NCI-H510A treated with DMSO at 0.1 percent for 48 hours (cell line): ENCODE measurements at regions not wholly inside any gene's neighbourhood (a gene's known extent, or its start where the extent isn't known, plus 50 kb on each side); places are given as distances from the start of the nearest gene placed in this dataset.
A peak's percentile ranks its signal among the peaks of the same experiment; 100 is the strongest.
"Not testable (repeated sequence)": the region's sequence is repeated elsewhere in the genome, so short reads cannot be mapped to it uniquely, and the experiment has no call there.

Source experiments
- DNase-seq: peaks from one replicate; lab custom pipeline; 2025; lab: John Stamatoyannopoulos, UW

DNA sequence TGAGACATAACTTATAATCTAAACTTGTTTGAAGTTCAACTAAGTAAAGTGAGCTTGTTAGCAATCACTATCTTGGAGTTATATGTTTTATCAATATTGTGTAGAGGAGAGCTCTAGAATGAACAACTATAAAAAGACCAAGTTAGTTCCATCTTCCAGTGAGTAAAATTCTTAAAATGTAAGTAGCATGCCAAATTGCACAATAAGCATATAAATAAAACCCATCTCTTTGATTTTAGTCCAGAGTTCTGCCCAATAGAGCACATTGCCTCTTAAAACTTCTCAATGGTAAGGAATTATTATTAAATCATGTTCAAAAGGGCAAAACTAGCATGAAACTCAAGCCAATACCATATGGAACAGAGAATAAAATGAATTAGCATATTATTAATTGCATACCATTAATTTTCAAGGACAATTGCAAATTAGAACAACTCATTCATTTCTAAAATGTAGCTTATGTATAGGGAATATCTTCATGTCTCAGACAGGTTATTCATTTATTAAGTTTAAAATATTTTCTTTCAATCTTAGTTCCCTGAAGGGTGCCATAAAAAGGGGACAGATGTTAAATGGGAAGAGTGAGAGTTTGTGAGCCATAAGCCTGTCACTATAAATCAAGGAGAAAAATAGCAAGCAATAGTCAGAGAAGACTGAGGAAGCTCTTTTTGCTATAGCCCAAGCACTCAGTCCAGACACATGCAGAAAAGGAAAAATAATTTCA is 507.6 kb downstream of the CENPC start:
- DNase-seq: no peak

DNA sequence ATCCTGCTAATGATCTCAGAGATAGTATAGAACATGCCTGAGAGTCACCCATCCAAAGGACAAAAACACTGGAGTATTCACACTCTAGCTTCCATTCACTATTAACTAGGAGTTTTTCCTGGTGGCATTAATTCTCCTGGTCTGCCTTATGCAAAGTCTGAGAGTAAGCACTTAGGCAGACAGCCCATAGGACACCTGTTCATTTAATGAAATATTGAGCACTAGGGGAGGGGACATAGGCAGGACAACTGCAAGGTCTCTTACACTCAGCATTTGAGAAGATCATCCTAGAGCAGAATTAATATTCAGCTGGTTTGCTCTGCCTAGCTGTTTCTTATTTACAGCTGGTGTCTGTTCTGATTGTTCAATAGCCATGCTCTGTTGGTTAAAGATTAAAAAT is 508.5 kb downstream of the CENPC start:
- DNase-seq: no peak

DNA sequence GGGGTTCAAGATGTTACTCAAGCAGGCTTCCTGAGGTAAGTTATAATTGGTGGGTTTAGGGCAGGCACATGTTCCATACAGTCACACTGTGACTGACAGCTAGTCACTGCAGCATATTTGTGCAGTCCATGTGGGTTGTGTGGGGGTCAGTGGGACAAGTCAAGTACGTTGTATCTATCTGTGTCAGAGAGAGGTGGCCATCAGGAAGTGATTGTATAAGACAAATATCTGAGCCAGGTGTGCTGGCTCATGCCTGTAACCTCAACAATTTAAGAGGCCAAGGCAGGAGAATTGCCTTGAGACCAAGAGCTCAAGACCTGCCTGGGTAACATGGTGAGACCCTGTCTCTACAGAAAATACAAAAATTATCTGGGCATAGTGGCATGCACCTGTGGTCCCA is 509.3 kb downstream of the CENPC start:
- no peak for DNase-seq

DNA sequence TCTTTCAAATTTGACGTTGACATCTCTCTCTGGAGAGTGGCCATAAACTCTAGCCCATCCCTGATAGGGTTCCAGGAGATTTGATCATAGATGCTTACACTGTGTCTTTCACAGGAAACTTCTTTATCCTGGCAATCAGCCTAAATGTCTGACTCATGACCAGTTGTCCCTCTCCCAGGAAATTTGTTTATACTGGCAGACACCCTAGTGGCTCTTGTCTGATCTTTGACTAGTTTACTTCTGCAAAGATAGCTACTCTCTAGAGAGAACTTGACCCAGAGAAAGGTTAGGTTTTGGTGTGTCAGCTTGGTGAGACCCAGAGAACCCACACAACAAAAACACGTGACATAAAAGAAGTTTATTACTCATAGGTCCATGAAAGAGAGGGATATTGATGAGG is 509.8 kb downstream of the CENPC start:
- no peak for DNase-seq

DNA sequence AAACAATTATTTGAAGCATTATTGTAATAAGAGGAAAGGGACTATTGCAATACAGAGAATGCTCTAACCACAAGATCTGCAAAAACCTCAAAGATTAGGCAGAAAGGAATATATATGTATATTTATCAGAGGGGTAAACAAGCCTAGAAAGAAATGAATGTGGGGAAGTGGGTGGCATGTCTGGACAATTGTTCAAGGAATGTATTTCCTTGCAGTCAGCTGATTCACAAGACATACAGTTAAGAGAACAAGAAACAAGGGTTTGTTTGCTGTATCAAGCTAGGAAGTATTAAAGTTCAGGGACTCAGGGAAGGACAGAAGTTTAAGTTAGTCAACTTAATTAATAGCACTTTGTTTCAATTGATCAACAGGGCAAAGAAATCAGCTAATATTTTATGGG is 514.7 kb downstream of the CENPC start:
- DNase-seq: no peak

DNA sequence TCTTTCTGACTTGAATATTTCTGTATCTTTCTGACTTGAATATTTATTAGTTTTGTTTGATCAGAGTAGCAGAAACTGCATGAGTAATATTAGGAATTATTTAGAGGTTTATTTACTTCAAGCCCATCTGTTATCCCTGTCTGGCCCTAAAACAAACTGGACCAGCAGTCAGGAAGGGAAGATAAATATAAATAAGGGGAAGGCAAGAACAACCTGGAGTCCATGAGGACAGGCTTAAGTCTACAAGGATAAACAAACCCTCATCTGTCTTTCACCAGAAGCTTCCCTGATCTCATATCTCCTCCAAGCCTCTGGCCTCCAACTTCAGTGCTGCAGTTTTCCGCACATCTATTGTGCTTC is 524.9 kb downstream of the CENPC start:
- DNase-seq: no peak

DNA sequence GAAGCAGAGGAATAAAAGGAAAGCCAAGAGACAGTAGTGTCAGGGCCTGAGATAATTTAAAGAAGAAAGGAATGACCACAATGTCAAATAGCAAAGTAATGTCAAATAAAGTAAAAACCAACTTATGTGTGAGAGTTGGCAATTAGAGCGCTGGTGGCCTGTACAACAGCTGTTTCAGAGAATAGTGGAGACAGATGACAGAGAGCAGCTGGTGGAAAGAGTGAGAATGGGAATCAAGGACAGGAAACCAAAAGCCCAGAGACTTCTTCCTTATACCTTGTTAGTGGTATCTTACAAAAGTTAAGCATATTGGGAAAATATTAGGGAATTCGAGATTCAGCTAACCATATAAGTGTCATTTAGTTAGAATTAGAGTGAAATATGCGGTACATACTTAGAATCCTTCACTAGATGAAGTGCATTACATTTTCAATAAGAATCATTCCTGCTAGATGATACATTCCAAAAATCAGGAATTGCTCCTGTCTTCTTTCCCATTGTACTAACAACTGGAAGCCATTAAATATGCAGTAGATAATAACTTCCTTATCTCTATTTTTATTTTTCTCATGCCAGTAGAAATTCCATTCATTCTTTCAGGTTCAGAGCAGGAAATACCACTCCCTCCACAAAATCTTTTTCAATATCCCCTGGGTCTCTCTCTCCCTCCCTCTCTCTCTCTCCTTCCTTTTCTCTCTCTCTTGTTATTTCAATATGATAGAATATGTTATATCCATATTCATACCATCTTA is 525.4 kb downstream of the CENPC start:
- DNase-seq: no peak

DNA sequence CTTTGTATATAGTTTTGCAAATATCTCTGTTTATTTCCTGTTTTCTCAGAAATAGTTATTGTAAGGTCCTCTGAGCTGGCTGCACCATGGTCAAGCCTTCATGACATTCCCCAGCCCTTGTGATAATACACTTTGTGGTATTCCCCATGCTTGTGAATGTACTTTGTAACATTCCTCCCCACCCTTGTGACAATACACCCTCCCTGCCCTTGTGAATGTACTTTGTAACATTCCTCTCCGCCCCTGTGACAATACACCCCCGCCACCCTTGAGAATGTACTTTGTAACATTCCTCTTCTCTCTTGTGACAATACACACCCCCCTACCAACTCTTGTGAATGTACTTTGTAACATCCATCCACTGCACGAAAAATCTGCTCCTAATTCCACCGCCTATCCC is 530.7 kb downstream of the CENPC start:
- DNase-seq: no peak

DNA sequence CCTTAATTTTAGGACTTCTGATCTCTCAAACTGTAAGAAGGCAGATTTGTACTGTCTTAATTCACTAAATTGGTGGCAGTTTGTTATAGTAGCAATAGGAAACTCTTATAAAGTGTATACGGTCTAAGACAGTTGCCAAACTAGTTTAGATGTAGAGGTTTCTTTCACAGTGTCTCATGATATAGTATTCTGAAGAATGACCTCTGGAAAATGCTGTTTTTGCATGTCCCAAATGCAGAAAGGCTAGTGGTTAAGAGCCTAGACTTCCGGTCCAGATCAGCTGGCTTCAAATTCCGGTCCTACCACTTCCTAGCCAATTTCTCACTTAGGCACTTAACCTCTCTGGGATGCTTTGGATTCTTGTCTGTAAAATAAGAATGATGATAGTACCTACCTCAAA is 538.5 kb downstream of the CENPC start:
- DNase-seq: no peak

DNA sequence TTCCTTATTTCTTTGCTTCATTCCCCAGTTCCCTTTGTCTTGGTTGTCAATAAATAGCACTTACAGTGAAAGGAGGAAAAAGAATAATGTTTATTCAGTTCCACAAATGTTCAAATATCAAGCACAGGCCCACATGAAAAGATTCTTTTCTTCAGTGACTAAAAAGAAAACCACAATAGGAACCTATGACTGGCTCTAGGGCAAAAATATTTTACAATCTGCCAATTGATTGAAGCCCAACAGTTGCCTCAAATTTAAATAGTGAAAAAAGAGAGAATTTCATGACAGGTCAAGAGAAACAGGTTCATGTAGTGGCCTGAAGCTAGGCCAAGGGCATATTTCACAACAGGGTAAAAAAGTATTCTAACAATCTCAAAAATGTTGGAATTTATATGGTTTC is 553.8 kb downstream of the CENPC start:
- no peak for DNase-seq

DNA sequence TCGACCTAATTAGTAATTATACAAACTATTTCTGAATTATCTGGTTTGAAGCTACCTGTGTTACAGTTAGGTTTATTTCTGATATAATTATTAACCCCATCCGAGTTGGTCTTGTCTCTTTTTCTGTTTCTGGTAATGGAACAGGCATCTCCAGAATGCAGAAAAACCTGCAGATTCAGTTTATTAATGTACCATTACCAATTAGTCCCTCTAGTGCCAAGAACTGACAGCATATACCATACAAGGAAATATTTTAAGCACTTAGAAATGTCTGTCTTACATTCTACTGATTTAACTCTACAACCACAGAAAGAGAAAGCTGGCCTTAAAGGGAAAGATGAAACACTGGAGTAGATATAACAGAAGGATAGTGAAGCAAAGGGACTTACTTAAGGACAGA is 570.6 kb downstream of the CENPC start:
- DNase-seq: no peak

DNA sequence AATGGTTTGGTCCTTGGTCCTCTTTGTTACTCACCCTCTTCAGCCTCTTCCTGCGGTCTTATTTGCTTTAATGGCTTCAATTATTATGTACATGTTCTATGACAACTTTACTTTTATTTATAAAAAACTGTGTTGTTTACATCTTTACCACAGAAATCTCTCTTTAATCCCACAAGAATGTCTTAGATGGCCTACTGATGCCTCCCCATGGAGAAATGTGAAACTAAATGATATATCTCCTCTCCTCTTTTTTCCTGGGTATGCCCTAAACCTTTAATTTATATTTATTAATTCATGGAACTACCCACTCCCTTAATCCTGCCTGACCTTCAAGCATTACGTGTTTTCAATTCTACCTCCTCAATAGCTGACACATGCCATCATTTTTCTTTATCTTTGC is 573.2 kb downstream of the CENPC start:
- DNase-seq: no peak

DNA sequence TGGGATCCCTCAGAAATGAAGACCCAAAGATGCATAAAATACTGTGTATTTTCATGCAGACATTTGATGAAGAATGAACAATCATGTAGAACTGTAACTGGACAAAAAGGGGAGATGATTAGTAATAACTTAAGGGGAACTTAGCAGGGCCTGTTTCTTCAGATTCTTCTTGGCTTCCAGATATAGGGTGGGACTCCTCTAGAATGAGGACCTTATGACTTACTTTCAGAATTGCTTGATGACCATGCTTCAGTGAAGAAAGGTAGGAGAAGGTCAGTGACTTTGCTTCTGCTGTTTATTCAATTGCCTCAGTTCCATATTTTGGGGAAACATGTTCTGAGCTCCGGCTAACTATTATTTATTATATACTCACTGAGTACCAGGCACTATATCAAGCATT is 580.8 kb downstream of the CENPC start:
- no peak for DNase-seq

DNA sequence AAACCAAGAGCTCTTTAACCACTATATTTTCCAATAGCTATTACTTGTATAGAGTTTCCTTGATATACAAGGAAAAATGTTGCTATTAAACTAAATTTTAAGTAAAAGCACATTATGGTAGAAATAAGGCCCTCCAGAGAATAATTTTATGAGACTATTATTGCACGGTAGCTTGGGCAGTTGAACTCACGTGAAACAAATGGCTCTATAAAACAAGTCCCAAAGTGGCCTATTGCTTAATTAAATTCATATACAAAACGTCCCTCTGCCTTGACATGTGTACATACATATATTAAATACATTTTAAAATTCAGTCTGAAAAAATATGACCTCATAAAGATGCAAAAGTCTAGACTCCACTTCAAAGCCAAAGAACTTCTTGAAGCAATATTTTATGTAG is 582.2 kb downstream of the CENPC start:
- no peak for DNase-seq

DNA sequence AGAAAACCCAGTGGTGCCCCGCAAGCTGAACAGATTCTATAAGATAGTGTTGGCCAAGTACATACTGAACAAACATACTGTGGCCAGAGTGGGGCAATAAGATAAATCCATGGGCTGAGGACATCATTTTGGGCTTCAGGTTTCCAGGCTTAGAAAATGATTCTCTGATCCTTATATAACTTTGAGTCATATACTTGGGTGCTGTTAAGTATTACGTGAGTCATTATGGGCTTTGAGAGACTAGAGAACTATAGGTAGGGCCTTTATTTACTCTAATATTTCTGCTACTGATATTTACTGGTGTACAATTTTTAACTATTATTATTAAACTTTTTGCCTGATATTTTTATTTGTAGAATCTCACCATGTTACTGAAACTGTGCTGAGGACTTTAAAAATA is 586.1 kb downstream of the CENPC start:
- no peak for DNase-seq

DNA sequence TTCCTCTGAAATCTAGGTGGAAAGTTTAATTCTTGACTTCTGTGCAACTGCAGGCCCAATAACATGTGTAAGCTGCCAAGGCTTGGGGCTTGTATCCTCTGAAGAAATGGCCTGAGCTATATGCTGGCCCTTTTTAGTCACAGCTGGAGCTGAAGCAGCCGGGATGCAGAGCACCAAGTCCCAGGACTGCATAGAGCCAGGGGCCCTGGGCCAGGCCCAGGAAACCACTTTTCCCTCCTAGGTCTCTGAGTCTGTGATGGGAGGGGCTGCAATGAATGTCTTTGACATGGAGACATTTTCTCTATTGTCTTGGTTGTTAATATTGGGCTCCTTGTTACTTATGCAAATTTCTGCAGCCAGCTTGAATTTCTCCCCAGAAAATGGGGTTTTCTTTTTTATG is 588.5 kb downstream of the CENPC start:
- no peak for DNase-seq

DNA sequence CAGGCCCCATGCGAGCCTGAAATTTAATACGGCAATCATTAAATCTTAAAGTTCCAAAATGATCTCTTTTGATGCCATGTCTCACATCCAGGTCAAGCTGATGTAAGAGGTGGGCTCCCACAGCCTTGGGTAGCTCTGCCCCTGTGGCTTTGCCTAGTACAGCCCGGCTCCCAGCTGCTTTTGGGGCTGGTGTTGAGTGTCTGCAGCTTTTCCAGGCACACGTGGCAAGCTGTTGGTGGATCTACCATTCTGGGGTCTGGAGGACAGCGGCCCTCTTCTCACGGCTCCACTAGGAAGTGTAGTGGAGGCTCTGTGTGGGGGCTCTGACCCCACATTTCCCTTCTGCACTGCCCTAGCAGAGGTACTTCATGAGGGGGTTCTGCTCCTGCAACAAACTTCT is 588.9 kb downstream of the CENPC start:
- no peak for DNase-seq

DNA sequence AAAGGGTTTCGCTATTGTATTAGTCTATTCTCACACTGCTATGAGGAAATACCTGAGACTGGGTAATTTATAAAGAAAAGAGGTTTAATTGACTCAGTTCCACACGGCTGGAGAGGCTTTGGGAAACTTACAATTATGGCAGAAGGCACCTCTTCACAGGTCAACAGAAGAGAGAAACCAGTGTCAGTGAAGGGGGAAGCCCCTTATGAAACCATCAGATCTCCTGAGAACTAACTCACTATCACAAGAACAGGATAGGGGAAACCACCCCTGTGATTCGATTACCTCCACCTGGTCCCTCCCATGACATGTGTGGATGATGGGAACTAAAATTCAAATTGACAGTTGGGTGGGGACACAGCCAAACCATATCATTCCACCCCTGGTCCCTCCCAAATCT is 589.5 kb downstream of the CENPC start:
- no peak for DNase-seq

DNA sequence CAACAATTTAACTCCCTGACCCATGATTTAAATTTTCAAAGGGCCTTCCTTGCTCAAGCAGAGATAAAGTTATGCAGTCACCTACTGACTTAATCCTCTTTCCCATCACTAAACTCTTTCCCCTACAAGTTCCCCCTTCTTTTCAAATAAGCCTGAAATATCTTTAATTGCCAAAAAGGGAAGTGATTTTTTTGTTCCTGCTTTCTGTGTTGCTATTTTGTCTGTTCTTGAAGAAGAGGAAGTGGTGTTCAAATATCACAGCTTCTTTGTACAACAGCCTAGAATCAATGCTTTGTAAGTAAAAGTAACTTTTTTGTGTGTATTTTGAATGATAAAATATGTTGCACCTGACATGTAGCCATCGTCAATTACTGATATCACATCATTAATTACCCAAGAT is 595.9 kb downstream of the CENPC start:
- DNase-seq: no peak

DNA sequence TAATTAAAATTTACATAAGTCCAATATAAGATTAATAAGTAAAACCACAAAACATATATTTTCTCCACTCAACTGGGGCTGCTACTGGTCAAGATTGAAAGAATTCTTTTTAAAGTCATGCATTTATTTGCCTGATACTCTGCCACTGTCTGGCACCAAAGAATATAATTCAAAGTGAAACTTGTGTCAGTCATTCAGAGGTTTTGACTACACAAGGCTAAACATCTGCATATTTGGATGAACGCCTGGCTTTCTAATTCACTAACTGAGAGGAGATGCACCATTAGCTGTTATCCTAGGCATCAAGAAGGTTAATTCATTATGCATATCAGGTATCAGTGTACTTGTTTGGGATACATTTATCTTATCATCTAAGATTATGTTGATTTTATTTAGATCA is 598.5 kb downstream of the CENPC start:
- DNase-seq: no peak

DNA sequence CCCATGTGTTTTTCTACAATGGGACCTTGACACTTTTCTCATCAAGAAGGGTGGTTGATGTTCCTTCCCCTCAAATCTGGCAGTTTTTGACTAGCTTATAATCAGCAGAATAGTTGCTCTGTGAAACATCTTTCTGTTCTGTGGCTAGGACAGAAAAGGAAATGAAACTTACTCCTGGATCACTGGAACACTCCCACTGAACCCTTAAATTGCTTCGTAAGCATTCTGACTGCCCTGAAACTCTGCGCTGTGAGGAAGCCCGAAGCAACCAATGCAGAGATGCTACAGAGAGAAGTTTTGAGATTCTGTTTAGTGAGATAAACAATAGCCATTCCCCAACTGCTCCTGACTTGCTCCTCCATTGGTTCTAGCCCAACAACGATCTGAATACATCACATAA is 602.2 kb downstream of the CENPC start:
- no peak for DNase-seq

DNA sequence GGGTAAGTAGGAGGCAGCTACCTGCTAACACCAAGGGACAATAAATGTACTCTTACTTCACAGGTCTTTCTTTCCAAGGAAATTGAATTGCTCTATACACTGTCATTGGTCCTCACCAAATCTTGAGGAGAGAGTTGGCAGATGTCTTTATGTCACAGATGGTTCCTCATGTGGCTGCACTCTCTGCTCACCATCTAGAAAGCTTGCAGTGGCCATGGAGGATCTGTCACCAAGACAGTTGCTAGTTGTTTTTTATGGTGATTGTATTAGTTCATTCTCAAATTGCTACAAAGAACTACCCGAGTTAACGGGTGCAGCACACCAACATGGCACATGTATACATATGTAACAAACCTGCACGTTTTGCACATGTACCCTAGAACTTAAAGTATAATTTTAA is 613.3 kb downstream of the CENPC start:
- not testable (repeated sequence) for DNase-seq

DNA sequence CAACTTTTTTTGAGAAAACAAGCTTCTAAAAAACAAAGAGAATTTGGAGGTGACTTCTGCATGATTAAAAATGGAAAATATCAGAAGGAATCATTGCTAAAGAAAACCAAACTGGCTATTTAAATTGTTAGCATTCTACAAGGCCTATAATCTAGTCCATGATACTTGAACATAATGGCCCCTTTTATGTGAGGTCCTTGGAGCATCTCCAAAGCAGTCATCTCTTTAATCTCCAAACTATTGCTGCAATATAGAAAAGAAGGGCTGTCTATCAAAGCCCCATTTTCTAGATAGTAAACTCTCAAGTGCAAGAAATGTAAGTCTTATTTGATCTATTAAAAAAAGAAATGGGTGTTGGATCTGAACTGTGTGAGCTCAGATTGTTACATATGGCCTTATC is 615.1 kb downstream of the CENPC start:
- DNase-seq: no peak

DNA sequence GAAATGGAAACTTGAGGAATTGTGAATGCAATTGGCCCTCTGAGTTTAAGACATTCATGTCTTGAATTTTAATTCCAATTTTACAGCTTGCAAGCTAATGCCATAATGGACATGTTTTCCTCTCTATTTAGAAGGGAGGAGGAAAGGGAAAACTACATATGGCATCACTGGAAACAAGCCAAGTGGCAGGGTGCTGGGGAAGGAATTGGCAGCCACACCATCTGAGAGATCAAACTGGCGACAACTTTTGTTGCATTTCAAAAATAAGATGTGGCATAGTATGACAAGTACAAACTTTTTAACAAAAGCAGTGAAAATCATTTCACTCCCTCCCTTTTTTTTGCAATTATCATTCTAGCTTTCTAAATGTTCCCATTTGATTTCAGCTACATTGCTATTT is 615.6 kb downstream of the CENPC start:
- DNase-seq: peak; percentile 22
